ENCODE measurements at regions not wholly inside any gene's neighbourhood (a gene's known extent, or its start where the extent isn't known, plus 50 kb on each side); places are given as distances from the start of the nearest gene placed in this dataset.

- ChIA-PET POLR2A (no interaction called here), CTCF (interaction anchor here (1.0 kb wide), 1 partner anchor 117 kb away, joined by 3 read pairs; no protein-coding TSS in a partner anchor), RAD21 (ENCODE audit: unreplicated experiment) (no interaction called here), SMC1A (ENCODE audit: uncharacterized antibody, unreplicated experiment) (no interaction called here)
- DNase-seq (ENCODE audit: low read depth, low spot score) (no peak), ATAC-seq (no peak), FAIRE-seq (no peak)
- Histone ChIP-seq H3K9ac (ENCODE audit: control insufficient read depth, insufficient read depth, low read length) (no peak overlapping the region), H4K20me1 (ENCODE audit: control insufficient read depth, insufficient read depth) (no peaks in the 10 kb centered on the region), H3K79me2 (ENCODE audit: control insufficient read depth, insufficient read depth, low read length) (no peaks in the 10 kb centered on the region), H3K4me3 (no peak overlapping the region), H3K36me3 (ENCODE audit: control insufficient read depth in 2 of 2, insufficient read depth in 2 of 2, low read length in 1 of 2) (no peaks in the 10 kb centered on the region), H3K27me3 (replicated peaks in 1 of 2; ENCODE audit: control insufficient read depth in 2 of 2, insufficient read depth in 2 of 2, low read length in 1 of 2) (no peaks in the 10 kb centered on the region; a peak in 1 of 4 replicates), H3K4me1 (ENCODE audit: control insufficient read depth, insufficient read depth, low read length) (no peaks in the 10 kb centered on the region), H3K27ac (ENCODE audit: control insufficient read depth, insufficient read depth) (no peak overlapping the region), H2AFZ (ENCODE audit: control insufficient read depth, low read depth, low read length) (no peak overlapping the region), H3K4me2 (ENCODE audit: control insufficient read depth, insufficient read depth) (no peak overlapping the region), H3K9me3 (replicated peaks; ENCODE audit: control insufficient read depth, insufficient read depth, low read length) (no peaks in the 10 kb centered on the region)
- in situ Hi-C loops (cut with MboI) (no loop called here), intact Hi-C loops (cut with micrococcal nuclease; ENCODE audit: unreplicated experiment) (no loop called here)
- 8% methylated on average over 1 of the region's 1 CpG for WGBS (ENCODE audit: insufficient coverage, insufficient replicate concordance, low lambda C conversion rate, missing lambda C conversion rate)
- BruUV-seq (replicated peaks): no TSS peak
- TF ChIP-seq WRNIP1 (IDR thresholded peaks at IDR 0.05; ENCODE audit: borderline replicate concordance, low read depth, low read length) (no peak), MXI1 (IDR thresholded peaks at IDR 0.05; ENCODE audit: low read depth, low read length) (no peak), MEF2B (IDR thresholded peaks at IDR 0.05; ENCODE audit: partially characterized antibody, poor library complexity, severe bottlenecking) (no peak), ATF7 (IDR thresholded peaks at IDR 0.05; ENCODE audit: low read depth) (no peak), ATF2 (IDR thresholded peaks at IDR 0.05; ENCODE audit: low read length) (no peak), ZNF592 (IDR thresholded peaks at IDR 0.05) (no peak), TBL1XR1 (IDR thresholded peaks at IDR 0.05; ENCODE audit: low read depth, low read length) (no peak), SMAD5 (IDR thresholded peaks at IDR 0.05; ENCODE audit: low read depth) (no peak), YY1 (IDR thresholded peaks at IDR 0.05; ENCODE audit: low read depth, low read length) (no peak), HDGF (IDR thresholded peaks at IDR 0.05) (no peak), TCF3 (IDR thresholded peaks at IDR 0.05; ENCODE audit: borderline replicate concordance, insufficient read depth, low read depth, low read length) (no peak), ZBTB33 (IDR thresholded peaks at IDR 0.05) (no peak), TAF1 (IDR thresholded peaks at IDR 0.05; ENCODE audit: borderline replicate concordance, low read depth, low read length) (no peak), ZNF687 (IDR thresholded peaks at IDR 0.05) (no peak), SREBF2 (IDR thresholded peaks at IDR 0.05; ENCODE audit: low read length) (no peak)
Measured at GRCh38 chr11:27816197-27816596, 115.9 kb upstream of the BDNF start.
